ENCODE measurements at regions not wholly inside any gene's neighbourhood (a gene's known extent, or its start where the extent isn't known, plus 50 kb on each side); places are given as distances from the start of the nearest gene placed in this dataset.

- TF ChIP-seq CHD7 (IDR thresholded peaks at IDR 0.05; ENCODE audit: insufficient replicate concordance, low read length): no peak
- TF ChIP-seq TBP (IDR thresholded peaks at IDR 0.05; ENCODE audit: low read depth, low read length): no peak
- TF ChIP-seq HDAC6 (IDR thresholded peaks at IDR 0.05; ENCODE audit: low read depth, low read length): no peak
- TF ChIP-seq BACH1 (IDR thresholded peaks at IDR 0.05; ENCODE audit: low read length): no peak
- no peak for TF ChIP-seq RFX5 (IDR thresholded peaks at IDR 0.05; ENCODE audit: borderline replicate concordance, low read depth, low read length)
- no peak for TF ChIP-seq JUND (IDR thresholded peaks at IDR 0.05; ENCODE audit: low read length)
- TF ChIP-seq GTF2F1 (IDR thresholded peaks at IDR 0.05; ENCODE audit: borderline replicate concordance, low read depth, low read length): no peak
- TF ChIP-seq EP300 (IDR thresholded peaks at IDR 0.05; ENCODE audit: borderline replicate concordance in 1 of 2, low read depth in 2 of 2, low read length in 2 of 2): no peak
- TF ChIP-seq SAP30 (IDR thresholded peaks at IDR 0.05; ENCODE audit: insufficient read depth, insufficient replicate concordance, low read length): no peak
Measured at GRCh38 chr17:77837917-77838316, 120.6 kb upstream of the TNRC6C start (continued).
